GM21786 (cell line): ENCODE measurements at regions not wholly inside any gene's neighbourhood (a gene's known extent, or its start where the extent isn't known, plus 50 kb on each side); places are given as distances from the start of the nearest gene placed in this dataset.

Experiments used
- ATAC-seq: cut with Tn5 transposase; IDR thresholded peaks from one replicate; pipeline ENCODE4 v1.9.1; 2021; ENCODE audit not compliant: unreplicated experiment

- ATAC-seq = no peak
Observed at GRCh38 chr5:156232251-156232869, 94.6 kb upstream of the SGCD start.

GRCh38 chr5:156237361-156237760 lies 89.6 kb upstream of the SGCD start:
- ATAC-seq = no peak

GRCh38 chr5:156239800-156240199 lies 87.2 kb upstream of the SGCD start:
- ATAC-seq = no peak

- ATAC-seq = no peak
Observed at GRCh38 chr5:156240414-156240813, 86.5 kb upstream of the SGCD start.

GRCh38 chr5:156241266-156241665 lies 85.7 kb upstream of the SGCD start:
- no peak for ATAC-seq

GRCh38 chr5:156245895-156246294 lies 81.1 kb upstream of the SGCD start:
- ATAC-seq = no peak

- ATAC-seq = no peak
Observed at GRCh38 chr5:156251076-156251475, 75.9 kb upstream of the SGCD start.

GRCh38 chr5:156253130-156253529 lies 73.8 kb upstream of the SGCD start:
- ATAC-seq = no peak

GRCh38 chr5:156254196-156254595 lies 72.8 kb upstream of the SGCD start:
- ATAC-seq = no peak

GRCh38 chr5:156256642-156257041 lies 70.3 kb upstream of the SGCD start:
- no peak for ATAC-seq

GRCh38 chr5:156258934-156259333 lies 68.0 kb upstream of the SGCD start:
- no peak for ATAC-seq

GRCh38 chr5:156259618-156260017 lies 67.3 kb upstream of the SGCD start:
- ATAC-seq = no peak

GRCh38 chr5:156261275-156261939 lies 65.6 kb upstream of the SGCD start:
- ATAC-seq = no peak

- no peak for ATAC-seq
Observed at GRCh38 chr5:156271569-156271968, 55.4 kb upstream of the SGCD start.

GRCh38 chr5:156272139-156272538 lies 54.8 kb upstream of the SGCD start:
- no peak for ATAC-seq

GRCh38 chr5:156273325-156273724 lies 53.6 kb upstream of the SGCD start:
- ATAC-seq = no peak

- ATAC-seq = no peak
Observed at GRCh38 chr5:156274453-156274852, 52.5 kb upstream of the SGCD start.
